NCI-H748 treated with DMSO at 0.1 percent for 48 hours (cell line): ENCODE measurements at regions not wholly inside any gene's neighbourhood (a gene's known extent, or its start where the extent isn't known, plus 50 kb on each side); places are given as distances from the start of the nearest gene placed in this dataset.
"Not testable (repeated sequence)": the region's sequence is repeated elsewhere in the genome, so short reads cannot be mapped to it uniquely, and the experiment has no call there.

Source experiments
- DNase-seq: peaks from one replicate; lab custom pipeline; 2025; lab: John Stamatoyannopoulos, UW

DNA sequence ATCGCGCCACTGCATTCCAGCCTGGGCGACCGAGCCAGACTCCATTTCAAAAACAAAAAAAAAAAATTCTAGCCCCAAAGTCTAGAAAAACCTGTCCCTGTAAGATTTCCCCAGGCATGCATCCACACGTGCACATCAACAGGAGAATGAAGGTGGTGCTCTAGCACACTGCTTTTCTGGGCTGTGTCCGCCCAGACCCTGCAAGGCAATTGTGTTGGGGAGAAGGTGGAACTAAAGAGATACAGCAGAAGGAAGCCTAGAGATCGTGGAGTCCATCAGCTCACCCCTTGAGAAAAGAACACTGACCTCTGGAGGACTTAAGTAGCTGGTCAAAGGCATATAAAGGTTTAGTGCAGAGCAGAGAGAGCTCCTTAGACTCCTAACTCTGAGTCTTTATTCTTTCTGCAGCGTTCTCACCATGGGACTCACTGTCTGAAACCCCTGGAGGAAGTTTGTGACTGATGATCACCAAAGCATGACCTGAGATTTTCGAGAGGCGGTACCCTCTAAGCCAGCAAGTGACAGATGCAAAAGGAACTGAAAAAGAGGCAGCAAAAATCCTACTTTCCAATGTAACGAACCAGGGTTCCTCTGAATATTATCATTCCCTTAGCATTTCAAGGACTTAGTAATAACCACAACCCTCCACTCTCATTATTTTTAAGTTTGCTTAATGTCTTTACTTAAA lies 179.8 kb downstream of the MEX3B start:
- no peak for DNase-seq

DNA sequence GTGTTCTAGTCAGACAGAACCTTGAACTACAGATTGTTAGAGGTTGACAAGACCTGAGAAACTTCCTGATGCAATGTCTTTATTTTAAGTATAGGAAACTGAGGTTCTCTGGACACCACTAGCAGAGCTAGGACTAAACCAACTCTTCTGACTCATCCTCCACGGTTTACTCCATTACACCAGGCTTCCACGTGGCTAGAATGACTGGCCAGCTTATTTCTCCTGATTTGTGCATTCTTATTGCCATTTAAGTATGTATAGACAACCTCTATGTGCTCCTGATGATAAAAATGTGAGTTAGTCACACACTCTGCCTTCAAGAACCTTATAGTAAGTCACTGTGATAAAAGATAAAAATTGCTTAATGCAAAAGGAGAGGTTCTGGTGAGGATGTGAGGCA lies 182.7 kb downstream of the MEX3B start:
- DNase-seq = no peak

DNA sequence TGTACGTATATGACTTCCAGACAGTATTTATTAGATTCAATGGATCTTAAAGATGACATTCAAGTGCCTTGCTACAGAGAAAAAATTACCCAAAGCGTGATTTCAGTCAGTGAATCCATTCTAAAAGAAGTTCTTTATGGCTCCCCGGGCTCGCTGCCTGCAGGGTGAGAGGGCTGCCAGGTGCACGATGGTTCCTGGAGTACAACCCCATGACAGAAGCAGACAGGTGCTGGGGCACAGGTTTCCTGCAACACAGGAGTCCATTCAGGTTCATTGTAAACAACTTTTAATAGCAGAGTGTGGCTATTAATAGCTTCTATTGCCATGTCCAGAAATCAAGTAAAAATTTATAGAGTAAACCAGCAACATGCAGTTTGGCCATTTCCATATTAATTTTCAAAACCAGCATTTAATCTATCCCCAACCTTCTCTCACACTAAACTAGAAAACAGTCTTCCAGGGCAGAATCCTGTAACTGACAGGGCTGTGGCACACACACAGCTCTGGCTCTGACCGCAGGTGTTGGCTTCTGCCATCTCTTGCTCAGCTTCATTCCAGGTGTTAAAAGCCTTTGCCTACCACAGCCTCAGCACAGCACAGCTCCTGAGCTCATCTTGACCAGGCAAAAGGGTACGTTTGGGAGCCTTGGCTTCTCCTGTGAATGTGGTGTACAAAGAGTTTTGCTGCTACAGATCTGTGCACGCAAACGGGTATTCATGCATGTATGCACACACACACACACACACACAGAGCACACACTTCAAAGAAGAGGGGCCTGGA lies 185.9 kb downstream of the MEX3B start:
- peak; percentile 49 for DNase-seq

DNA sequence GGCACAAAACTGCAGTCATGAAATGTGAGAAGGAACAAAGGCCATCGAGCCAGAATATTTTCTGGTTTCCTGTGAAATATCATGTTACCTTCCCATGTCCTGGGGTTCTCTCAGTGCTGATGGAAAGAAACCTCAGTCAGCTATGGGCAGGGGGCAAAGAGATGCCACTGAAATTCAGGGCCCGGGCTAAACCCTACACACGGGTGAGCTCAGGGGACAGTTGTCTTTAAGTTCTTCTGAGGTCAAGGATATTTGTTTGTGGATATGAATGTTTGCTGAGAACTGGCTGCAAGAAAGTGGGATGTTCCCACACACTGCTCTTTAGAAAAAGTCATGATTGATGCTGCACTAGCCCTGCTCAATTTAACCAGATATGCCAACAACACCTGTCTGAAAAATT lies 187.2 kb downstream of the MEX3B start:
- no peak for DNase-seq

DNA sequence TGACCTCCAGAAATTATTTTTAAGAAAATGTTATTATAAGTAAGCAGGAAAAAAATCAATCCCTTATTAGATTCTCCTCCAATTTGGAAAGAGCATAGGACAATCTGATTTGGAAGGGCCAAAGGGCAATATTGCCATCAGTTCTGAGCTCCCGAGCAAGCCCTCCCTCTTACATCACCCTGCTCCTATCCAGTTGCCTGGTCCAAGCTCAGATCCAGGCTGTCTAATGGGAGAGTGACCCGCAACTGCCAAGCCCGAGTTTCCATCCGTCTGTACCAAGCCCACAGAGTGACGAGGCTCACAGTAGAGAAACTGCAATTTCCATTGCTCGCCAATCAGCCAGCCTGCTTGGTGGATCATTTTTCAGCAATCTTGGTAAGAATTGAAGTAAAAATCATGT lies 187.7 kb downstream of the MEX3B start:
- no peak for DNase-seq

DNA sequence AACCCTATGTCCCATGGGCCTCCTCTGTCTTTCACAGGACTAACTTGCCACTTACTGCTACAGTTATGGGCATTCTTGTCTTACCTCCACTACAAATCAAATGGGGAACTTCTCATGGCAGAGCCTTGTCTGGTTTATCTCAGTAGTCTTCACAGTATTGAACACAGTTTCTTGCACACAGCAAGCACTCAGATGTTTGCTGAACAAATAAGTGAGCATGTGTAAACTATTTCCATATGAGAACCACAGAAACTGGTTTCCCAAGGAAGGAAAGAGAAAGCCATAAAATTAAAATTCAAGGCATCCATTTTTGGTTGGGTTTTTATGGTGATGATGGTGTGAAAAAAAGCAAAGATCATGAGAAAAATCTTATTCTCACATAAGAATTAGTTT lies 189.2 kb downstream of the MEX3B start:
- no peak for DNase-seq

DNA sequence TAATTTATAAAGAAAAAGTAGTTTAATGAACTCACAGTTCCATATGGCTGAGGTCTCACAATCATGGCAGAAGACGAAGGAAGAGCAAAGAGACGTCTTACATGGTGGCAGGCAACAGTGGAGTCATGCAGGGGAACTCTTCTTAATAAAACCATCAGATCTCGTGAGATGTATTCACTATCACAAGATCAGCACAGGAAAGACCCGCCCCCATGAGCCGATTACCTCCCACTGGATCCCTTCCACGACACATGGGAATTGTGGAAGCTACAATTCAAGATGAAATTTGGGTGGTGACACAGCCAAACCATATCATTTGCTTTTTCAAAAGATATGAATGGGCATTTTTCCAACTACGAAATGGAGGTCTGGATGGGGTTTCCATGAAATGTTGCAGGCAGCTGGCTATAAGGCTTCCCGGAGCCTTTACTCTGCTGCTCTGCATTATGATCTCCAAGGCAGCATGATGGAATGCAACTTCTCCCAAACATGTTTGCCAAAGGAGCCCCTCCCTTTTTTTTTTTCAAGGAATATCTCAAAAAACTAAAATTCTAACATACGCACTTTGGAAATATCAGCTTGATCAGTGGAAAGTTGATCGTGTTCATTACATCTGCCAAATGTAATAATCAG lies 189.7 kb downstream of the MEX3B start:
- no peak for DNase-seq

DNA sequence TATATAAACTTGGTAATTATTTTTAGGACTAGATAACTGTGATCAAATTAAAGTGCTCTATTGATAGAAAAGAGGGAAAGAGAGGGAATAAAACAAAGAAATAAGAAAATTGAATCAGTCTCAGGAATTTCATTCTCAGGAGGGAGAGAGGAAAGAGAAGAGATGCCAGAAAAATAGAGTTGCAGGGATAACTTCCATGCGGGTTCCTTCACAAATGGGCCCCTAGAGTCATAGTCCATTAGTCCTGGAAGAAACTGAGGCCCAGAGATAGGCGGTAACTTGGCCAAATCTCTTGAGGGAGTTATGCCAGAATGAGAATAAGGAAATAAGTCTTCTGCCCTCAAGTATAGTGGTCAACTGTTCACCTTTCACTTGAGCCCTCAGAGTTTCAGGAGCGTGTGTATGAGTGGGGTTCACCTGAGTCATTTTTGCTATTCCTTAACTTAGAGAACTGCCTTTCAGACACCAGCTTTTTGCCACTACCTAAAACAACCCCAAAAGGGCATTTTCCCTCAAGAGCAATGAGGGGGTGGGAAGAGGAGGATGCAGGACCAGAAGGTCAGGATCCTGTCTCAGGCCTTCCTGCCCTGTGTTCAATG lies 192.6 kb downstream of the MEX3B start:
- no peak for DNase-seq

DNA sequence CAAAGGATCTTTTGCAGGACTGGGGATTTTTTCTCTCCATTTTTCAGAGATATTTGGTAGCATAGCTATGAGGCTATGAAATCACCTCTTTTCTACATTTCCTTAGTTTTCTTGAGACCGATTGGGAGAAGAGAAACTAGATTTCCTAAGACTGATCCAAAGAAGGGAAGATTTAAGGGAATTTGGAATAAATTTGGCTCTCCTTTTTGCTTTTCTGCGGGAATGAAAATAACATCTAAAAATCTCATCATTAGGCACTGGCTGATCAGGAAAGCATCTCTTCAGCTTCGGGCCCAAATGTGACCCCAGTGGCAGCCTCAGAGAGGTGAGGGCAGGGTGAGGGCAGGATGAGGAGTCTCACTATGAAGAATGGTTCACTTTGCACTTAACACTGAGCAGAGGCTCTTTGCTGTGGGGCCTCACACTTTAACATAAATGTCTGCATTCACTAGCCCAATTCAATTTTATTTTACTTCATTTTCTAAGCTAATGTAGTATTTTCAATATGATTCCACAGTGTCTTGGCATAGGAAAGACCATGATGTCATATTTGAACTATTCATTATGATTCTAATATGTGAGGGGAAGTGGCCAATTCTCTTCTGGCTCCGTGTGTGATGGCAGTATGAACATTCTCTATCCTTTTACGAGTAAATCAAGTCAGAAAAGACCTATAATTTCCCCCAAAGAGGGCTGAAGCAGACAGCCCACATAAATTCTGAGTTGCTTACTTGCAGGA lies 193.2 kb downstream of the MEX3B start:
- no peak for DNase-seq

DNA sequence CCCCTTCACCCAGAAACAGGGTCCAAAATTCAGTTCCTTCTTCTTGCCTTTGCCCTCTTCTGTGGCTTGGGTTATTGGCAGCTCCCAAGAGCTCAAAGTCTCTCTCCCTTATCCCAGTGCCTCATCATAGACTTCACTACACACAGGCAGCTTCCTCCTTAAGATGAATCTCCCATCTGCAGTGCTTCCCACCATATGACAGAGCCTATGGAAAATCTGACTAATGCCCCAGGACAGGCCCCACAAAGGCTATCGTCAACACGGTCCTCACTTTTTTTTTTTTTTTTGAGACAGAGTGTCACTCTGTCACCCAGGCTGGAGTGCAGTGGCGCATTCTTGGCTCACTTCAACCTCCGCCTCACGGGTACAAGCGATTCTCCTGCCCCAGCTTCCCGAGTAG lies 194.1 kb downstream of the MEX3B start:
- no peak for DNase-seq

DNA sequence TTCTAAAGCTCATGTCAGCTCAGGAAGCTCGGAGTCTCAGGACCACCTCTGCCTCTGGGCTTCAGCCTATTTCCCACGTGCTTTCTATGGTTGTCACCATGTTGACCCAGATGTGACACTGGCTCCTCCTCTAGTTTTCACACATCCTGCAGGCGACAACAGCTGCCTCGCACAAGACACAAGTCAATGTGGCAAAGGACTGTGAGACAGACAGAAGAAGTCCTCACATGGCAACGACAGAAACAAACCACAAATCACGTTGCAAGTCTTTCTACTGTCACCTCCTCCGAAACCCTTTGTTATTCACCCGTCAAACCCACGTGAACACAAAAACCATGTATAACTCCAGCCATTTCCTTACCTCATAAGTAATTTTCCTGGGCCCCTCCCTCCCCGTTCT lies 194.5 kb downstream of the MEX3B start:
- no peak for DNase-seq

DNA sequence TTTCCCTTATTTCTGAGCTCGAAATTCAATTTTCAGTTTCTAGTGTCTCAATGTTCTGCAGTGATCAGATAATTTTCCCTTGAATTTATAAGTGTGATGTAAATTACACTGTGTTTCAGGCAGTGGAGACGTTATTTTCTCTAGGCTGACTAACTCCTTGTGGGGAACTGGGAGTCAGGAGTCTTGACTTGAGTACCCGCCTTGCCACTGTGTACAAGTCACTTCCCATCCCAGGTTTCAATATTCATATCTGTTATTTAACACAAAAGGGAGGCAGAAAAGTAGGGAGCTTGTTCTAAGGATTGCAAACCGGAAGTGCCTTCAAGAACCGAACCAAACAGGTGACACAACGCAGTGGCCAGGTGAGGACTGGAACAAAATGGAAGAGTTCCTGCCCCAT lies 196.5 kb downstream of the MEX3B start:
- no peak for DNase-seq

DNA sequence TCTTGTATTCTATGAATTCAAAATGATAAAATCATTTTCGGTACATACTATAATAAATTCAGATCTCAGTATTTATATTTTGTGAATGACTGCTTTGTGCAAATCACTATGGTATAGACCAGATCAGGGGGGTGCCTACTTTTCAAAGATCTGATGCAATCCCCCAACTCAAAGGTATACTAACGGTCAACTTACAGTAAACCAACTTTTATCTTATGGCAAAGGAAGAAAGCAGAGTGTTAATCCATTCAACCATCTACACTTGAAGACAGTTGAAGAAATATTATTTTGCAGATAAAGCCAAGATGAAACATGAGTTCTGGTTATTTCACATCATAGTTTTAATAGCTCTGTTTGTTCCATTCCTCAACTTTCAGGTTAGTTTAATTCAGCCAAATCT lies 197.1 kb downstream of the MEX3B start:
- no peak for DNase-seq

DNA sequence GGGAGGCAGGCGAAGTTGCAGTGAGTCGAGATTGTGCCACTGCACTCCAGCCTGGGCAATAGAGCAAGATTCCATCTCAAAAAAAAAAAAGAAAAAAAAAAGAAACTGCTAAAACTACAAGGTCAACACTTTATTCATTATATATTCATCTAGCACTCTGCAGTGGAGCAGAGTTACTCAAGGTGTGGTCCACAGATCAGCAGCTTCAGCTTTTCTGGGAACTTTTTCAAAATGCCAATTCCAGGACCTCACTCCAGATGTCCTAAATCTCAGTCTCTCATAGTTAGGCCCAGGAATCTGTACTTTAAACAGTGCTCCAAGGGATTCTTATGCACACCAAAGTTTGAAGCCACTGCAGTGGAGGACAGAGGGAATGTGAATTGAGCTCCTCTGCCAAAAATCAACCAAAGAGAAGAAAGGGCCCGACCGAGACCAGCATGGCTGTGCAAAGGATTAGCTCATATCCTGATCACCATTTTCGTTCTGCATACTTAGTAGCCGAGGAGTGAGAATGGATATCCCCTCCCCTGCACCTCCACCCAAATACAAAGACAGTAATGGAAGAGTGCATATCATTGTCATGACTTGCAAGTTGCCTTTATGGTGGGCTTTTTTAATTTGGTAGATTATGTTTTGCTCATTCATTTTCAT lies 201.9 kb downstream of the MEX3B start:
- DNase-seq = no peak

DNA sequence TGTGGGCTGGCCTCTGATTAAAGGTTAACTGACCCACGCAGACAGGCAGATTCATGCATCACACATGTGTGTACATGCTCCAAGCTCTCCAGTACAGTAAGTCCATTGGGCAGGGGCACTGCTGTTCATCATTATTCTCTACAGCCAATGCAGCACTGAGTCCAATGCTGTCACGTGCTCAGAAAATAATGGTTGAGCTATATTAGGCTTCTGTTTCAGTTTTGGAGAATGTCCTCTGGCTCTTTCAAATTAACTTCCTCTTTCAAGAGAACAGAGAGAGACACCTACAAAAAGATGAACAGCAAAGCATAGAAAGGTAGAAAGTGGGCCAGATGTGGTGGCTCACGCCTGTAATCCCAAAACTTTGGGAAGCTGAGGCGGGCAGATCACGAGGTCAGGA lies 202.6 kb downstream of the MEX3B start:
- no peak for DNase-seq

DNA sequence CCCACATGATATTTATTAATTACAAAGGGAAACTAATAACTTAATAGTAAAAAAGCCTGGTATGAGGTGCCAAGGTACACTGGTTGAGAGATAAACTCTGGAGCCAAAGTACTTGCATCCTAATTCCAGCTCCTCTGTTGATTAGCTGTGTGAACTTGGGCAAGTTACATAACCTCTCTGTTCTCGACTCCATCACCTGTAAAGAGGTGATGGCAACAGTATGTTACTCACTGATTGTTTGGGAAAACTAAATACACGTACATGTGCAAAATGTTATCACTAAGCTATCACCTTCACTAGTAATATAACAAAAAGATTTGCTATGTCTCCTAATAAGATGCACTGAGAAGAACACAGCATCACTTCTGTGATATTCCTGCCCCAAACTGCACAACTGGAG lies 206.4 kb downstream of the MEX3B start:
- no peak for DNase-seq

DNA sequence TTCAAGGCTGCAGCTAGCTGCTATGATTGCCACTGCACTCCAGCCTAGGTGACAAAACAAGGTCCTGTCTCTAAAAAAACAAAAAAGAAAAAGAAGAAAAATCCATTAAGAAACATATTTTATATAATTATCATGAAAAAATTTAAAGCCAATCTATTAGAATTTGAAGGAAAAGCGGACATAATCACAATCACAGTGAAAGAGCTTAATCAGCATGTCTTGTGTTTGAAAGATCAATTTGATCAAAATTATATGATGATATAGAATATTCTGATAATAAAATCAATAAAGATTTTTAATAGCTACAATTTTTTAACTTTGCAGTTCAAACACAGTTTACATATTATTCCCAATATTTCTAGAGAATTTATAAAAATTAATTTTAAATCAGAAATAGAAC lies 210.1 kb downstream of the MEX3B start:
- DNase-seq = no peak

DNA sequence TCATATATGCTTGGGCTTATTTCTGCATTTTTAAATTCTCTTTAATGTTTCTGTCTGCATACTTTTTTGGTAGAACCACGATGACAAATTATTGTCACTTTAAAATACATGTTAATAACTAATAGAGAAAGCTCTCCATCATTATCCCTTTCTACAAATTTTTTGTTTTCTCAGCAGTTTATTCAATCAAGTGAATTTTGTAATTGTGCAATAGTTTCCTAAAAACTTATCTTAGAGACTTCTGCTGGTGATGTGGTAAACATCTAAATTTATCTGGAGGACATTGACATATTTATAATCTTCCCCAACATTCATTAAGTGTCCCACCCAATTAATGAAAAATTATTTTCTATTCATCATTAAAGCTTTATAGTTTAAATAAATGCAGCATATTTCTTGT lies 215.3 kb downstream of the MEX3B start:
- DNase-seq = no peak

DNA sequence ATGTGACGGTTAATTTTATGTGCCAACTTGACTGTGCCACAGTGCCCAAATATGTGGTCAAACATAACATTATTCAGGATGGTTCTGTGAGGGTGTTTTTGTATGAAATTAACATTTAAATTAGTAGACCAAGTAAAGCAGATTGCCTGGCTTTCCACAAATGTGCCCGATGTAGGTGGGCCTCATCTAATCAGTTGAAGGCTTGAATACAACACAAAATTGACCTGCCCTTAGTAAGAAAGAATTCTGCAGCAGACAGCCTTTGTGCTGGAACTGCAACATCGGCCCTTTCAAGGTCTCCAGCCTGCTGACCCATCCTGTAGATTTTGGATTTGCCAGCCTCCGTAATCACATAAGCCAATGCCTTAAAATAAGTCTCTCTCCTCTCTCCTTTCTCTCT lies 215.9 kb downstream of the MEX3B start:
- no peak for DNase-seq

DNA sequence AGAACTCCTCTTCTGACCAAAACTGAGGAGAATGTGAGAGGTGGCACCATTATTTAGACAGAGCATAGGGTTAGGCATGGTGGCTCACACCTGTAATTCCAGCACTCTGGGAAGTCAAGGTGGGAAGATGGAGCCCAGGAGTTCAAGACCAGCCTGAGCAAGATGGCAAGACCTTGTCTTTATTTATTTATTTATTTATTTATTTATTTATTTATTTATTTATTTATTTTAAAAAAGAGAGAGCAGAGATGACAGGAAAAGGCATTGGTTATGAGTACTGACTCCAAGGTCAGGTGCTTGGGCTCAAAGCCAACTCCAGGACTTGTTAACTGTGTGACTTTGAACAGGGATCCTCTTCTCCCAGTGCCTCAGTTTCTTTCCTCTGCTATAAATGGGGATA lies 217.7 kb downstream of the MEX3B start:
- no peak for DNase-seq

DNA sequence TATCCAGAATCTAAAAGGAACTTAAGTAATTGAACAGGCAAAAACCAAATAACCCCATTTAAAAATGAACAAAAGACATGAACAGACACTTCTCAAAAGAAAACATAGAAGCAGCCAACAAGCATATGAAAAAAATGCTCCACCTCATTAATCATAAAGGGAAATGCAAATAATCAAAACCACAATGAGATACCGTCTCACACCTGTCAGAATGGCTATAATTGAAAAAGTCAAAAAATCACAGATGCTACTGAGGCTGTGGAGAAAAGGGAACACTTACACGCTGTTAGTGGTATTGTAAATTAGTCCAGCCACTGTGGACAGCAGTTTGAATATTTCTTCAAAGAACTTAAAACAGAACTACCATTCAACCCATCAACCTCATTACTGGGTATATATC lies 220.7 kb downstream of the MEX3B start:
- peak; percentile 3 for DNase-seq

DNA sequence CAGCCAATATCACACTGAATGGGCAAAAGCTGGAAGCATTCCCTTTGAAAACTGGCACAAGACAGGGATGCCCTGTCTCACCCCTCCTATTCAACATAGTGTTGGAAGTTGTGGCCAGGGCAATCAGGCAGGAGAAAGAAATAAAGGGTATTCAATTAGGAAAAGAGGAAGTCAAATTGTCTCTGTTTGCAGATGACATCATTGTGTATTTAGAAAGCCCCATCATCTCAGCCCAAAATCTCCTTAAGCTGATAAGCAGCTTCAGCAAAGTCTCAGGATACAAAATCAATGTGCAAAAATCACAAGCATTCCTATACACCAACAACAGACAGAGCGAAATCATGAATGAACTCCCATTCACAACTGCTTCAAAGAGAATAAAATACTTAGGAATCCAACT lies 223.2 kb downstream of the MEX3B start:
- DNase-seq = not testable (repeated sequence)
